Lower lobe of right lung (tissue), 2 donors: ENCODE measurements at regions not wholly inside any gene's neighbourhood (a gene's known extent, or its start where the extent isn't known, plus 50 kb on each side); places are given as distances from the start of the nearest gene placed in this dataset.

ENCODE experiments used
- ATAC-seq, 2 donors: fragments of 200-7000 bp; cut with Tn5 transposase; one replicate each; pipeline ENCODE4 v1.9.1; 2020 to 2022; ENCODE audit warnings: mild to moderate bottlenecking in 2 of 2, moderate library complexity in 2 of 2
- DNase-seq: peaks from one replicate; pipeline ENCODE4 v3.0.0-alpha.2; 2020
- H3K27ac ChIP-seq: fragments of 200-600 bp; one replicate; pipeline ENCODE4 v1.8.0; 2022
- H3K27me3 ChIP-seq: fragments of 200-600 bp; one replicate; pipeline ENCODE4 v1.8.0; 2022; ENCODE audit warnings: low read depth
- H3K36me3 ChIP-seq: fragments of 200-600 bp; one replicate; pipeline ENCODE4 v1.8.0; 2022; ENCODE audit warnings: mild to moderate bottlenecking
- H3K4me1 ChIP-seq: fragments of 200-600 bp; one replicate; pipeline ENCODE4 v1.8.0; 2022
- H3K4me3 ChIP-seq: fragments of 200-600 bp; one replicate; pipeline ENCODE4 v1.8.0; 2022; ENCODE audit warnings: mild to moderate bottlenecking
- H3K9me3 ChIP-seq: fragments of 200-600 bp; one replicate; pipeline ENCODE4 v1.8.0; 2022
- intact Hi-C: fragments of 100-400 bp; cut with DNase I; formaldehyde crosslinking; loops from one replicate; pipeline ENCODE4 v1.11.0; 2022
- TF ChIP-seq, protein P1 (sequence below): fragments of 200-600 bp; IDR thresholded peaks from one replicate; pipeline ENCODE4 v1.8.0; 2022; ENCODE audit warnings: antibody characterized with exemption, mild to moderate bottlenecking
- donor health status: DM: no; HTN: yes; CAD: no; lungs with severe emphysema.

DNA sequence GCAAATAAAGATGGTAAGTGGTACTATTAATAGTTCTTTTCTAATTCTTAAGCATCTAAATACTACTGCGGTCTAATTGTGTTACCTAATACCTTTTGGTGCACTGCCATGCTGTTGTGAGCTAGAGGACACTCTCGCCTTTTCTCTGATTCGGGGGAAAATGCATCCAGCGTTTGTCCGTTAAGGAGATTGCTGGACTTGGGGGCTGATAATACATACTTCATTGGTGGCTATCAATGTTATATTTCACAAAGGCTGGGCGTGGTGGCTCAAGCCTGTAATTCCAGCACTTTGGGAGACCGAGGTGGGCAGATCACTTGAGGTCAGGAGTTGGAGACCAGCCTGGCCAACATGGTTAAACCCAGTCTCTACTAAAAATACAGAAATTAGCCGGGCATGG, 141.7 kb upstream of the TWIST2 start:
- Histone ChIP-seq H3K27me3 (no peaks in the 10 kb centered on the region), H3K9me3 (no peaks in the 10 kb centered on the region), H3K36me3 (no peaks in the 10 kb centered on the region), H3K4me1 (no peaks in the 10 kb centered on the region), H3K27ac (no peak overlapping the region), H3K4me3 (no peak overlapping the region)
- DNase-seq (no peak), ATAC-seq (no peak)
- intact Hi-C loops: no loop called here
- TF ChIP-seq, protein P1, sequence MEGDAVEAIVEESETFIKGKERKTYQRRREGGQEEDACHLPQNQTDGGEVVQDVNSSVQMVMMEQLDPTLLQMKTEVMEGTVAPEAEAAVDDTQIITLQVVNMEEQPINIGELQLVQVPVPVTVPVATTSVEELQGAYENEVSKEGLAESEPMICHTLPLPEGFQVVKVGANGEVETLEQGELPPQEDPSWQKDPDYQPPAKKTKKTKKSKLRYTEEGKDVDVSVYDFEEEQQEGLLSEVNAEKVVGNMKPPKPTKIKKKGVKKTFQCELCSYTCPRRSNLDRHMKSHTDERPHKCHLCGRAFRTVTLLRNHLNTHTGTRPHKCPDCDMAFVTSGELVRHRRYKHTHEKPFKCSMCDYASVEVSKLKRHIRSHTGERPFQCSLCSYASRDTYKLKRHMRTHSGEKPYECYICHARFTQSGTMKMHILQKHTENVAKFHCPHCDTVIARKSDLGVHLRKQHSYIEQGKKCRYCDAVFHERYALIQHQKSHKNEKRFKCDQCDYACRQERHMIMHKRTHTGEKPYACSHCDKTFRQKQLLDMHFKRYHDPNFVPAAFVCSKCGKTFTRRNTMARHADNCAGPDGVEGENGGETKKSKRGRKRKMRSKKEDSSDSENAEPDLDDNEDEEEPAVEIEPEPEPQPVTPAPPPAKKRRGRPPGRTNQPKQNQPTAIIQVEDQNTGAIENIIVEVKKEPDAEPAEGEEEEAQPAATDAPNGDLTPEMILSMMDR: no peak

GRCh38 chr2:238706673-238707072, 141.2 kb upstream of the TWIST2 start:
- Histone ChIP-seq H3K36me3 (no peaks in the 10 kb centered on the region), H3K9me3 (no peaks in the 10 kb centered on the region), H3K27me3 (no peaks in the 10 kb centered on the region), H3K4me1 (no peaks in the 10 kb centered on the region), H3K4me3 (no peak overlapping the region), H3K27ac (no peak overlapping the region)
- TF ChIP-seq, protein P1: no peak
- ATAC-seq (no peak), DNase-seq (no peak)
- intact Hi-C loops: no loop called here

GRCh38 chr2:238709325-238710025, 138.4 kb upstream of the TWIST2 start:
- no peaks in the 10 kb centered on the region for H3K4me1 ChIP-seq
- intact Hi-C loops: no loop called here
- H3K27ac ChIP-seq: no peak overlapping the region
- H3K27me3 ChIP-seq: no peaks in the 10 kb centered on the region
- no peak overlapping the region for H3K4me3 ChIP-seq
- no peaks in the 10 kb centered on the region for H3K36me3 ChIP-seq
- H3K9me3 ChIP-seq: no peaks in the 10 kb centered on the region
- TF ChIP-seq, protein P1: no peak
- DNase-seq (no peak), ATAC-seq (no peak)

- Histone ChIP-seq H3K27me3 (no peaks in the 10 kb centered on the region), H3K36me3 (no peaks in the 10 kb centered on the region), H3K4me3 (no peak overlapping the region), H3K27ac (no peak overlapping the region), H3K4me1 (no peaks in the 10 kb centered on the region), H3K9me3 (no peaks in the 10 kb centered on the region)
- intact Hi-C loops: no loop called here
- ATAC-seq (no peak), DNase-seq (no peak)
- TF ChIP-seq, protein P1: no peak
Measured at GRCh38 chr2:238710032-238710735, 137.7 kb upstream of the TWIST2 start.

DNA sequence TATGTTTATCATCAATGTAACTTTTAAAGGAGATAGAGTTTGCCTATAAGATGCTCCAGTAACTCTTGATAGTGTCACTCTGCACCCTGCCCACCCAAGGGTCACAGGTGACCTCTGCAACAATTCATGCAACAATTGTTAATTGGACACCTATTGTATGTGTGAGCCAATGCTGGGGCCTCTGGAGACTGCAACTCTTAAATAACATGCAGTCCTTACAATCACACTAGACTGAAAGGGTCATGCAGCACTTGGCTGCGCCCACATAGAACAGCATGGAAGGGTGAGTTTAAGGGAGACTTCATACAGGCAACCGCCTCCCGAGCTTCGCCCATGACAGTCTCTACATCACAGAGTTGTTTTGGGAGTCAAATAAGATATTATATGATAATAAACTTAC, 137.1 kb upstream of the TWIST2 start:
- no peaks in the 10 kb centered on the region for H3K4me1 ChIP-seq
- no peak for DNase-seq
- H3K4me3 ChIP-seq: no peak overlapping the region
- no peak for ATAC-seq
- no peaks in the 10 kb centered on the region for H3K9me3 ChIP-seq
- H3K27me3 ChIP-seq: no peaks in the 10 kb centered on the region
- TF ChIP-seq, protein P1: no peak
- no peaks in the 10 kb centered on the region for H3K36me3 ChIP-seq
- intact Hi-C loops: no loop called here
- H3K27ac ChIP-seq: no peak overlapping the region
